ENCODE measurements at regions not wholly inside any gene's neighbourhood (a gene's known extent, or its start where the extent isn't known, plus 50 kb on each side); places are given as distances from the start of the nearest gene placed in this dataset.

- TF ChIP-seq CTCF (IDR thresholded peaks at IDR 0.05) (no peak), POLR2A (IDR thresholded peaks at IDR 0.05) (no peak)
Measured at GRCh38 chr6:113758826-113759574, 98.1 kb upstream of the MARCKS start.
